ENCODE measurements at regions not wholly inside any gene's neighbourhood (a gene's known extent, or its start where the extent isn't known, plus 50 kb on each side); places are given as distances from the start of the nearest gene placed in this dataset.

- Mint-ChIP-seq H3K27ac (ENCODE audit: unreplicated experiment) (no peak overlapping the region), H3K4me3 (ENCODE audit: unreplicated experiment) (no peak overlapping the region), H3K9me3 (ENCODE audit: unreplicated experiment) (no peaks in the 10 kb centered on the region), H3K4me1 (ENCODE audit: unreplicated experiment) (no peaks in the 10 kb centered on the region), H3K27me3 (ENCODE audit: unreplicated experiment) (no peaks in the 10 kb centered on the region), H3K36me3 (ENCODE audit: low read depth, unreplicated experiment) (no peaks in the 10 kb centered on the region)
- no peak for TF ChIP-seq CTCF (IDR thresholded peaks at IDR 0.05; ENCODE audit: unreplicated experiment)
- no peak for DNase-seq (ENCODE audit: low spot score)
These were observed 192.6 kb downstream of the KLF6 start for GRCh38 chr10:3592424-3592823.

- Mint-ChIP-seq H3K4me3 (ENCODE audit: unreplicated experiment) (no peak overlapping the region), H3K27ac (ENCODE audit: unreplicated experiment) (no peak overlapping the region), H3K9me3 (ENCODE audit: unreplicated experiment) (no peaks in the 10 kb centered on the region), H3K4me1 (ENCODE audit: unreplicated experiment) (no peaks in the 10 kb centered on the region), H3K36me3 (ENCODE audit: low read depth, unreplicated experiment) (no peaks in the 10 kb centered on the region), H3K27me3 (ENCODE audit: unreplicated experiment) (no peaks in the 10 kb centered on the region)
- no peak for DNase-seq (ENCODE audit: low spot score)
- TF ChIP-seq CTCF (IDR thresholded peaks at IDR 0.05; ENCODE audit: unreplicated experiment), result no peak
These were observed 196.2 kb downstream of the KLF6 start for GRCh38 chr10:3588816-3589215.

- no peak for DNase-seq (ENCODE audit: low spot score)
- no peak overlapping the region for H3K27ac Mint-ChIP-seq (ENCODE audit: unreplicated experiment)
- no peaks in the 10 kb centered on the region for H3K4me1 Mint-ChIP-seq (ENCODE audit: unreplicated experiment)
- TF ChIP-seq CTCF (IDR thresholded peaks at IDR 0.05; ENCODE audit: unreplicated experiment), result no peak
- H3K9me3 Mint-ChIP-seq (ENCODE audit: unreplicated experiment), result no peaks in the 10 kb centered on the region
- H3K4me3 Mint-ChIP-seq (ENCODE audit: unreplicated experiment), result no peak overlapping the region
- no peaks in the 10 kb centered on the region for H3K36me3 Mint-ChIP-seq (ENCODE audit: low read depth, unreplicated experiment)
- H3K27me3 Mint-ChIP-seq (ENCODE audit: unreplicated experiment), result no peaks in the 10 kb centered on the region
These were observed 196.7 kb downstream of the KLF6 start for GRCh38 chr10:3588346-3588745.

- Mint-ChIP-seq H3K27me3 (ENCODE audit: unreplicated experiment) (no peaks in the 10 kb centered on the region), H3K9me3 (ENCODE audit: unreplicated experiment) (no peaks in the 10 kb centered on the region), H3K27ac (ENCODE audit: unreplicated experiment) (no peak overlapping the region), H3K36me3 (ENCODE audit: low read depth, unreplicated experiment) (no peaks in the 10 kb centered on the region), H3K4me1 (ENCODE audit: unreplicated experiment) (no peaks in the 10 kb centered on the region), H3K4me3 (ENCODE audit: unreplicated experiment) (no peak overlapping the region)
- TF ChIP-seq CTCF (IDR thresholded peaks at IDR 0.05; ENCODE audit: unreplicated experiment), result no peak
- DNase-seq (ENCODE audit: low spot score), result no peak
These were observed 199.9 kb downstream of the KLF6 start for GRCh38 chr10:3584926-3585784.

- H3K9me3 Mint-ChIP-seq (ENCODE audit: unreplicated experiment), result no peaks in the 10 kb centered on the region
- DNase-seq (ENCODE audit: low spot score), result no peak
These were observed 204.4 kb downstream of the KLF6 start for GRCh38 chr10:3580565-3580964.

More at GRCh38 chr10:3580565-3580964, 204.4 kb downstream of the KLF6 start:
- no peak overlapping the region for H3K27ac Mint-ChIP-seq (ENCODE audit: unreplicated experiment)
- H3K27me3 Mint-ChIP-seq (ENCODE audit: unreplicated experiment), result no peaks in the 10 kb centered on the region
- TF ChIP-seq CTCF (IDR thresholded peaks at IDR 0.05; ENCODE audit: unreplicated experiment), result no peak
- H3K4me3 Mint-ChIP-seq (ENCODE audit: unreplicated experiment), result no peak overlapping the region
- H3K4me1 Mint-ChIP-seq (ENCODE audit: unreplicated experiment), result peaks cover 7% of the 10 kb centered on the region
- H3K36me3 Mint-ChIP-seq (ENCODE audit: low read depth, unreplicated experiment), result no peaks in the 10 kb centered on the region

All from endothelial cell (in vitro differentiated cells).